H4 (cell line): ENCODE measurements at regions not wholly inside any gene's neighbourhood (a gene's known extent, or its start where the extent isn't known, plus 50 kb on each side); places are given as distances from the start of the nearest gene placed in this dataset.
"Not testable (repeated sequence)": the region's sequence is repeated elsewhere in the genome, so short reads cannot be mapped to it uniquely, and the experiment has no call there.

Experiments
- DNase-seq: peaks from one replicate; pipeline ENCODE4 v3.0.0-alpha.2; 2015; ENCODE audit warnings: low spot score

DNA sequence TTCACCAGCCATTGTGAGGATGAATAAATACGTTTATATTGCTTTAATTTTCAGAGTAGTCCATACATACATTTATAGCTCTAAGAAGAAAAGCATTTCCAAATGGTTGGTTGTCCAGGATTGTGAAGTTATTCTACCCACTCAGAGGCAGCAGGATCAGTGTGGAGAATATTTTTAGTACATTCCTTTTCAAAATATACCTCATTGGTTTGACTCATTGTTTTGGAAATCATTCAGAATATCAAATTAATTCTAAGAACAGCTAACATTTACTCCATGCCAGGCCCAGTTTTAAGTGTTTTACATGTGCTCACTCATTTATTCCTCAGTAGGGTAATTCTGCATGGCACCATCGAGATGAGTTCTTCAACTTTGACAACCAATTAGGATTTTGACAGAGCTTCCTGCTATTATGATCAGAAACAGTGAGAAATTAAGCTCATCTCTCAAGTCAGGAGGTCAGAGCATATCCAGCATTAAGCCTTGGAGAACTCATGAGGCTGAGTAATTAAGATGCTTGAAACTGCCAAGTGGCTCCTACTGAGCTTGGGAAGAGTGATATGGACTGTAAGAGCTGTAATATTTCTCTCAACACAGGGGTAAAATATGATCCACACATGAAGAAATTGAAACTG, 153.3 kb upstream of the CLEC14A start:
- no peak for DNase-seq

DNA sequence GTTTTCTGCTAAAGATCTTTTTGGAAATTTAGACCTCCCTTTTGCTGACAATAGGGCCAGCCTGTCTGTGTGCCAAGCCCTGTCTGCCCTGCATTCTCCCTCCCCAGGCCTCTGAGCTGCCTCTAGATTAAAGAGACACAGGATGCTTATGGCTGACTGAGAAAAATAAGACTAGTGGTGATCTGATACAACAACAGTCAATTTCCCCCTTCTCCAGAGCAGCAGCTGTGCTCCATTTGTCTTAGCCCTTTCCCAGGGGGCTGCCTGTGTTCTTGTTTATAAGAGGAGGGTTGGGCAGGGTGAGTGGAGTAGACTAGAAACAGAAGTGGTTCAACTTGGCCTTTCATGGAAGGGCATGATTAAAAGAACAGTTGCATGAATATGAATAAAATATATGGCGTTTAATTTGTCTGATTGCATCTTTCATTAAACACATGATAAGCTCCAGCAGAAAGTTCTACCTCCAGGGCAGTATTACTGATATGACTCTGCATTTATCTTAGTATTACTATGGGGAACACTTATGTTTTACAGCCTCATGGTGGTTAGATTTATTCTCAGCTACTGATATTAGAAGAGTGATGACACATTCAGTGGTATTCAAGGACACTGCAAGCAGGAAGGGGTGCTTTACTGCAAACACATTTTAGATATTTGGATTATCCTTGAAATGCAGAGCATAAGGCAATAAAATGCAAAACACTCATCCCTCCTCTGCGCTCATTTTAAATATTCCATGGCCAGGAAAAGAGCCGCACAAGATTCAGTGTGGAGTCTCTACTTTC, 150.2 kb upstream of the CLEC14A start:
- no peak for DNase-seq

DNA sequence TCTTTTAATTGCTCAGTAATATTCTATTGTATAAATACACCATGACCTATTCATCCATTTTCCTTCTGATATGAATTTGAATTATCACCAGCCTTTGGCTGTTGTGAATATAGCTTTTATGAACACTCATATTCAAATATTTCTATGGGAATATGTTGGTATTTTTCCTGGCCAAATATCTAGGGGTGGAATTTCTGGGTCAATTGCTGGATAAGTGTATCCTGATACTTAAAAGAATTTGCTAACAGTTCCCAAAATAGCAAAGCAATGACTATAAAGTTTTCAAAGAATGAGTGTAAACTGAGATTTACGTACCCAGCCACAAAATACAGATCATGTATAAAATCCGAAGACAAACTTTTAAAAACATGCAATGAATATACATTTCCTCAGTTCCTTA, 148.7 kb upstream of the CLEC14A start:
- no peak for DNase-seq

DNA sequence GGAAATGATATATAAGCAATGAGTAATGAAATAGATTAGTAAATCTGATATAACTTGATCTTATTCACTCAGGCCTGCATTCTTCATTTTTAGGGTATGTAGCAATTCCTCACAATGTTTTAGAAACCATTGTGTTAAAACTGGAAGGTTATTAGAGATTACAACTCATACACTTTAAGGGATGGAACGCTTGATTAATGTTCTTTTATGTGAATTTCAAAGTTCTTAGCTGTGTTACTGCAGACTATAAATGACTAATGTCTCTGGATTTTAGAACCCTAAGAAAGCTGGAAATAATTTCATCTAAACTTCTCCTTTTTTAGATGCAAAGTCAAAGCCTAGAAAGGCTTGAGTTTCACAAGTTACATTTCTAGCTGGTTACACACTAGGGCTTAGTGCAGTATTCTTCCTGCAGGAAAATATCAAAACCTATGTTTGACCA, 148.2 kb upstream of the CLEC14A start:
- no peak for DNase-seq

DNA sequence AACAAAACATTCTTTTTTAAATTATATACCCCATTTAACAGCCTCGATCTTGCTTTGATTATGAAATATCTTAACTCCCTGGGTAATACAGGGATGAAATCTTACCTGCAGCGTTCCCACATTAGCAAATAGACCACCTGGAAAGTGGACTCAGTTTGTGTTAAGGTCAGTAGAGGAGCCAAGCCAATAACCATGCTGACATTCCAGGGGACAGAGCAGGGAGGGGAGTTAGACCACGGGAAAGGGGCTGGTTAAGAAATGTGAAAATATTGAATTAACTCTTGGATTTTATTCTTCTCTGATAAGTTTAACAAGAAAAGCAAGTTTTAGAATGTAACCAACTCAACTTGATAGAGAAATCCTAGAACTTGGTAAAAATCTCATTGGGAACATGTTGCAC, 144.9 kb upstream of the CLEC14A start:
- no peak for DNase-seq

DNA sequence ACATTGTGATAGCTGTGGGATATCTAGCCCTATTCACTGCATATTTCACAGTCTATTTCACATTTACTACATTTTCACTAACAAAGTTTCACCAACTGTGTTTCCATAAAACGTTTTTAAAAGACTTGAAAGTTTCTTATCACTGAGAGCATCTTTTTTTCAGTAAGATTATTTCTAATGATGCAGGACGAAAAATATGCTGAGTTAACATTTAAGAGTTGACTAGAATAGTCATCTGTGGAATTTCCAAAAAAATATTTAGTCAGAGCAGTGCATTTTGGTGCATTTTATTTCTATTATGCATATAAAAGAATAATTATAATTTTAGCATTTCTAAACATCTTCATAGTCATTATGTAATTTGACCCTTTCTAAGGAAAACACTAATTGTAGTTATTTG, 143.8 kb upstream of the CLEC14A start:
- no peak for DNase-seq

DNA sequence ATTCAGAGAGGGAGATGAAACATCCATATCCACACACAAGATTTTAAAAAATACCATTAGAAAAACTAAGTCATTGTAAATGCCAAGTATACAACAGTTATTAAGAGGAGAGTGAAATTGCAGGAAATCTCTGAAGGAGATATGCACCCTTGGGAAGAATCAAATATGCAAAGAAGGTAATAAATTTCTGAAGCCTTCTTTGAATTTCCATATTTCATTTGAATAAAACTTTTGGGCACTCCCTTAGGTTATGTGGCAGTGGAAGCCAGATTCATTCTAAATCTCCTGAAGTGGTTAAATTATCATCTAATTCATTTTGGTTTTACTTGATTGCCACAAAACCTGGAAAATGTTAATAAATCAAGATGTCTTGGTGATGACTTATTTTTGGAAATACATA, 138.9 kb upstream of the CLEC14A start:
- DNase-seq, result no peak

DNA sequence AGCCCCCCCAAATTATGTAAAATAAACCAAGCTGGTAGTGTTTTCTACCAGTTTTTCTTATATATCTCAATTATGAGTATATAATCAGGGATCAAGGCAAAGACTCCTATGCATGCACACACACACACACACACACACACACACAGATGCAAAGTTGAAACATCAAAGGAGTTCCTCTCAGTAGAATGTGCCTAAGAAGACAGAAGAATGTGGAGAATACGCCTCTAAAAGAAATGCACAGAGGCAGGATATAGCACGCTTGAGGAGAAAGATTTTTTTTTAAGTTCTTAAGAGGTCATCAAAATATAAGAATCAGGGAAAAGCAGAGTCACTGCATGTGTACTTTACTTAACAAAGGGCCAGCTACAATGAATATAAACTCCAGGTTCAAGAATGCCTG, 138.2 kb upstream of the CLEC14A start:
- no peak for DNase-seq

DNA sequence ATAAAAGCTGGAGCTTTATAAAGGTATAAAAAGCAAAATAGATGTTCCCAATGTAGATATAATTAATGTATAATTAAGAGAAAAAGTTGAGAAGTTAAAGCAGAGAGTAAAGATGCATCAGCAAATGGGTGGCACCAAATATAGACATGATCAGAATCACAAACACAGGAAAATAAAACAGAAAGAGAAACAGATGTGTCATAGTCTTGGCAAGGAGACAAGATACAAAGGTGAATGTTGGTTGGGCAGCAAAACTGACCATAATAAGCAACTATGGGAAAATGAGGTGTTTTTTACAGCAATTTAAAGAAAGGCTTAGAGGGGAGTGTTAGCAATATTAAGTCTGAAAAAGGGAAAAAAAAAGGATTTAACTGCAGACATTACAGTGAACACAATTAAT, 135.4 kb upstream of the CLEC14A start:
- peak; percentile 7 for DNase-seq

DNA sequence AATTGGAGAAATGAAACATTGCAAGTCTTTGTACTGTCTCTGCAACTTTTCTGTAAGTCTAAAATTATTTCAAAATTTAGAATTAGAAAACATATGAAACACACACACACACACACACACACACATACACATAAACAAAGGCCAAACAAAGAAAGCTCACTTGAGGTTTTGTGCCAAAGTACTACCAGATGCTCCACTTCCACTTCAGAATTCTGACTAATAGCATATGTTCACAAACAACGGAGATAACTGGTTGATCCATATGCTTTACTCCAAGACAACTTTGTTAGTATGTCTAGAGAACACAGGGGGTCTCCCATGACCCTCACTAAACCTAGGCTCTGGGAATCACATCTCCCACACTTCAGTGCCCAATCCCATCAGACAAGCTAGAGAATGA, 133.8 kb upstream of the CLEC14A start:
- no peak for DNase-seq

DNA sequence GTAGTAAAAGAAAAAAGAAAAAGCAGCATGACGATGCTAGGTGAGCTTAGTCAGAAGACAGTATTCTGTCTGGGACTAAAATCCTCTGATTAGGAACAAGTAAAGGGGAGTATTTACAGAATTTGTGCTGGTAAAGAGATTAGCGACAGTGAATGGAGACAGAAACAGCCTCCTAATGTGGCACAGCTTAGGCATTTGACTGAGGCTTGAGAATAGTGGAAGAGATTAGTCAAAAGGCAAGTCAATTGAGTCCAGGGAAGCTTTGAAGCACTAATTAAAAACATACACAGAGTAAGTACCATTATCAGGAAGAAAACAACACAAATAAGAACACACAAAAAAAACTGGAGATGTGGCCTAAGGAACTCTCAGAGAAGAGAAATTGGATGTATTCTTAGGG, 131.9 kb upstream of the CLEC14A start:
- DNase-seq, result no peak

DNA sequence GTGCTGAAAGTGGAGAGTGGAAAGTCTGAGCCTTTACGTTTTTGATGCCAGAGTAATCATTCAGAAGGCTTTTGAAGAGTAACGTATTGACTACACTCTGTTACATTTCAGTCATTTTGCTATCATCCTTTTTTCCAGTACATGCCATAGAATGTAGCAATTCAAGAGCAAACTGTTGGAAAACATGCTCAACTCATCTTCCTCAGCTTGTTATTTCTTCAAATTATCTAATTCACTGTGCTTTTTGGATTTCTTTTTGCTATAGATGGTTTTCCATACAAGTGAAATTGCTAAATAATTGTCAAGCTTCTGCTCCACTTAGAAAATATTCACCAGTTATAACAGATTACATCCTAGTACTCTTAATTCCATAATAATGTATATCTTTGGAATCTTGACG, 129.9 kb upstream of the CLEC14A start:
- DNase-seq, result no peak

DNA sequence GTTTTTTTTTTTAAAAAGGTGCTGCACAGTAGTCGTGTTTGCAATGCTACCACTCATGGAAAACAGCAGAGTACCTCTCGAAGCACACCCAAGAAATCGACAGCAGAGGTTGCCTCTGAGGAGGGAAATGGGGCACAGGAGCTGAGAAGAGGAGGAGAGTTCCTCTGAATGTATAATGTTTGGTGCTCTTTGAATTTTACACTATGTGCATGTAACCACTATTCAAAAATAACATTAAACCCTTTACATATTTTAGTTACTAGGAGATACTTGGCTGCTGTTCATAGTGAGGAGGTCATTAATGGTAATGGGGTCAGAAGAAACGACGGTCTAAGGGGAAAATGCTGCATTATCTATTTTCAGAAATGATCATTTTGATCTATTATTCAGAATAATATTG, 129.4 kb upstream of the CLEC14A start:
- no peak for DNase-seq

DNA sequence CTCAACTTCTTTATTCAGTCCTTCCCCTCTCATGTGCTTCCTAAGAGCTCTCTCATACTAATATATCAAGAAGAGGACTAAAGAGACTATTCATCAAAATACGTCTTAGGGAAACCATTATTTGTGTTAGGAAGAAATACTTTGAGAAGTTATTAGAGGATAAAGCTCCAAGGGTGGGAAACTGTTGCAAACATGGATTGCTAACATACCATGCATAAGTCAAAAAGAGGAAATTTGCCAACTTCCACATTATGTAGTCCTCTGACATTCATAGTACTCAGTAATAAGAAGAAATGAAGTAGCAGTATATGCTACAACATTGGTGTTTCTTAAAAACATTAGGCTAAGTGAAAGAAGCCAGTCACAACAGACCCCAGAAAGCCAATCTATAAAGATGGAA, 128.8 kb upstream of the CLEC14A start:
- no peak for DNase-seq

DNA sequence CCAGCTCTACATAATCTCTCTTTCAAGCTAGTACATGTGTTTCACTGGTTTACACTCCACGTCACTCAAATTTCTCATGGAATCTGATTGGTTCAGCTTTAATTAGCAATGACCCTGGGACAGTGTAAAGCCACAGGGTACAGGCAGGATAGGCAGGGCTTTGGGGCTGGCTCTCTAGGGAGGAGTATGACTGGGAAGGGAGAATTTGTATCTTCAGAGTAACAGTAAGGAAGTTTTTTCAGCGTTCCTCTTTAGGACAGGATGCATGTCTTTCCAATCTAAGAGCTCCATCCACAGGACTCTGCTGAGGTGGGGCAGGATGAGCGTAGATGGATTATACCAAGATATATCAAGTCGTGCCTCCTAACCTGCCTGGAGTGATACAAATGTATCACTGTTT, 112.0 kb upstream of the CLEC14A start:
- DNase-seq, result no peak

DNA sequence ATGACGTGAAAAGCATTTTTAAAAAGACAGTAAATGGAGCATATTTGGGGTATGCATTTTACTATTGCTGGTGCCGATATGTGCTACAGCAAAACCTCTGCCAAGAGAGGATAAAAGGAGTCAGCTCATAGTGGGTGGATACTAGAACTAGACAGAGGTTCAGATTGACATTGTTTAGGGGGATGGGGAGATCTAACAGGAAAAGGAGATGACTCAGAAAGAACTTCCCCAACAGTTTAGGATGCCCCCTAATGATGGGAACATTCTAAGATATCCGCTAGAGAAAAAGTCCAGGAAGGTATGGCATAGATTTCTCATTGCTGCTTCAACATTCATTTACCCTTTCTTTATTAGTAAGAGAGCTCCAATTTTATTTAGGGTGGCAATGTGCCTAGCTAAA, 110.5 kb upstream of the CLEC14A start:
- no peak for DNase-seq

DNA sequence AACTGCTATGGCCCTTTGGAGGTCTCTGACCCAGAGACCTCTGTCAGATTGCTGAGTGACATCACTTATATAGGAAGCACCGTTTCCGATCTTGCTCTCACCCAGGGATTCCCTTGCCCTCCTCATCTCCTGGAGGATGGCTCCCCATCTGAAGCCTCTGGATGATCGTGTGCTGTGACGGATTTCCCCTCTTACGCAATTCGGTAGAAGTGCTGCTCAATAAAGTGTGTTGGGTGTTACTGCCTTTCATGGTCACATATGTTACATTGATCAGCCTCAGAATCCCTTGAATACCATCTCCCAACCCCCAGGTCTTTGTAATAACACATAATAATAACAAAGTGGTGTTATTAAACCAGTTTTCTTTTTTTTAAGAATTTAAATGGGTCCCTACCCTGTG, 107.3 kb upstream of the CLEC14A start:
- no peak for DNase-seq

DNA sequence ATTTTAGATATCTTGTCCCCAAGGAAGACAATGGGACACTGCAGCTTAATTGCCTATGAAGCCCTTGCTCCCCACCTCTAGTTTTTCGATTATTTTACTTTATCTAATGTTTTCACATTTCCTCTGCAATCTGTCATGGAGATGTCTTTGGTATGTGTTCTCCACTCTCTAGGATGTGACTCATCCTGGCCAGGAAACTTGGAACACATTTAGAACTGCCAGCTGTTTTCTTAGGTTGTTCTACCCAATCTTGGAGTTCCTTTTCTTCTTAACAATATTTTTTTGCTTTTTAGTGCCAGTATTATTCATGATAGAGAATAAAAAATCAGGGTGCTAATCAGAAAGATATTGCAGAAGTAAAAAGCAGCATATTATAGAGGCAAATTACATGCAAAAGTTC, 101.7 kb upstream of the CLEC14A start:
- no peak for DNase-seq

DNA sequence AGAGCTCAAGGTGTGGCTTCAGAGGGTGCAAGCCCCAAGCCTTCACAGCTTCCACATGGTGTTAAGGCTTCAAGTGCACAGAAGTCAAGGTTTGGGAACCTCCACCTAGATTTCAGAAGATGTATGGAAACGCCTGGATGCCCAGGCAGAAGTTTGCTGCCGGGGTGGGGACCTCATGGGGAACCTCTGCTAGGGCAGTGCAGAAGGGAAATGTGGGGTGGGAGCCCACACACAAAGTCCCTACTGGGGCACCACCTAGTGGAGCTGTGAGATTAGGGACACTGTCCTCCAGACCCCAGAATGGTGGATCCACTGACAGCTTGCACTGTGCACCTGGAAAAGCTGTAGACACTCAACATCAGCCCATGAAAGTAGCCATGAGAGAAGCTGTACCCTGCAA, 99.6 kb upstream of the CLEC14A start:
- DNase-seq, result not testable (repeated sequence)

DNA sequence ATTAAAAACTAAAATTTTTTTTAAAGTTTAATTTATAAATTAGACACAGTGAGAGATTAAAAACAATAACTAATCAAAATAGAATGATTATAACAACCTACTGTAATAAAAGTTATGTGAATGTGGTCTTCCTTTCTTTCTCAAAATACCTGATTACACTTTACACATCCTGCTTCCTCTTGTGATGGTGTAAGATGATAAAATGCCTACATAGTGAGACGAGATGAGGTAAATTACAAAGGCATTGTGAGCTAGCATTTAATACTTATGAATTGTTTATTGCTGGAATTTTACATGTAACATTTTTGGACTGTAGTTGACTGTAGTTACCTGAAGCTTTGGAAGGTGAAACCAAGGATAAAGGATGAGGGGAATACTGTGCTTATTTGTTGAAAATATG, 94.2 kb upstream of the CLEC14A start:
- no peak for DNase-seq

DNA sequence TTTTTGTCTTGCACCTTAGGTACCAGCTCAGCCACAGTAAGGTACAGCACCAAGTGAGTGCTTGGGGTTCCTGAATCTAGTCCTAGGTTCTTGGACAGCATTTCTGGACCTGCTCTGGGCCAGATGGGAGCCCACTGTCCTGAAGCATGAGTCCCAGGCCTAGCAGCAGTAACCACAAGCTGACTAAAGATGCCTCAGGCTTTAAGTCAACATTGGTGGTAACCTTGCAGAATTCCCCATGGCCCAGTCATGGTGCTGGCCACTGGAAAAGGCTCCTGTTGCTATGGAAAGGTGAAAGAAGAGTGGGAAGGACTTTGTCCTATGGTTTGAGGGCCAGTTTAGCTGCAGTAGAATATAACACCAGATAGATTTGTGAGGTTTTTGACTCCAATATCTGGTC, 86.9 kb upstream of the CLEC14A start:
- no peak for DNase-seq

DNA sequence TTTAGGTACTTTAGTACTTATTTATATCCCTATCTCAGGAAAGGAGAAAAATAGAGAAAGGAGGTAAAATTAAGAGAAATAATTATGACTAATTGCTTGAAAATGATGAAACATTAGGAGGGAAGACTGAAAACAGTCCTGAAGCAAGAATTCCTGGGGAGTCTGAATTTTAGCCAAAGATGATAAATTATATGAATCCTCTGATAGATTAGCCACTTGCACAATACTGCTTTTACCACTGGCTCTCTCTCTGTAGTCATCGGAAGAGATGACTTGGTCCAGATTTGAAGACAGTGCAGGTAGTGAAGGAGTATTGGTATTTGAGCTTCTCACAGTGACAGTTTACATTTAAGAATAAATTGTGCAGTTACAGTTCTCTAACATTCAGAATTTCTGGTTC, 83.8 kb upstream of the CLEC14A start:
- DNase-seq, result no peak

DNA sequence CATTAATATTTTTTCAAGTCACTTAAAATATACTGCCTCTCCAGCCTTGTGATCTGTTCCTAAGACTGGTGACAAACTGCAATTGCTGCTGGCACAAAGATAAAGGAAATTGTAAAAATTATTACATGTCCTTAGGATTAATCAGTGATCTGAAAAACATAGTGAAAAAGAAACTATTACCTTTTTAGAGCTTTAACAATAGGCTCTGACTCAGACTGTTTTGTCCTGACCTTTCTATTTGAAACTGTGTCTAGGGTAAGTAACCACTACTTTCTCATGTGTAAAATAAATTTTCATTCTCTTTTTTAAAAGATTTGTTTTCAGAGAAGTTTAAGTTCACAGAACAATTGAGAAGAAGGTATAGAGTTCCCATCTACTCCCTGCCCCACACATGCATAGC, 80.4 kb upstream of the CLEC14A start:
- no peak for DNase-seq

DNA sequence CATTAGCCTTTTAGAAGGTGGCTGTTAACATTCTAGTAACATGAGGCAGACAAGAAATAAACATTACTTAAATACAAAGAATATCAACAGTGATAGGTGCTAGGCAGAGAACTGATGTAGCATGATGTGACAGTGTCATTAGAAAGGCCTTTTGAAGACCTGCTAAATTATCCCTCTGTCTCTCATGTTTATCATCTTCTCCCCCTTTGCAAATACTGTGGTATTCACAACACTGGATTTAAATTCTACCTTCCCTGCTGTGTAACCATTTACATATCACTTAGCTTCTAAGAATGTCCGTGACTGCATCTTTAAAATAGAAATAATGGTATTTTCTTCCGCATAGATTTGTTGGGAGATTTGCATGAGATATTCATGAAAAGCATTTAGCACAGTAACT, 74.4 kb upstream of the CLEC14A start:
- DNase-seq, result no peak
